GM12878 (cell line): ENCODE measurements at regions not wholly inside any gene's neighbourhood (a gene's known extent, or its start where the extent isn't known, plus 50 kb on each side); places are given as distances from the start of the nearest gene placed in this dataset.

Source experiments
- ATAC-seq: fragments of 200-7000 bp; cut with Tn5 transposase; 3 replicates; pipeline ENCODE4 v1.9.1; 2020; ENCODE audit warnings: mild to moderate bottlenecking, moderate library complexity
- BruUV-seq: library from RNA; stranded (reverse); fragments of 400-500 nt; replicated peaks from 2 replicates; lab custom pipeline; 2021; lab: Mats Ljungman, UMichigan
- CTCF ChIA-PET: fragments of 300-600 bp; sonication (Branson Sonifier 250); formaldehyde crosslinking; extraction: SDS; loops from one replicate; lab custom pipeline; 2021; ENCODE audit warnings: inconsistent platforms; lab: Yijun Ruan, JAX
- POLR2A ChIA-PET: fragments of 350-600 bp; formaldehyde crosslinking; extraction: SDS; loops from one replicate; lab custom pipeline; 2021; ENCODE audit warnings: inconsistent platforms; lab: Charles Lee
- RAD21 ChIA-PET: fragments of 300-600 bp; sonication (Branson Sonifier 250); formaldehyde crosslinking; loops from one replicate; lab custom pipeline; 2023; ENCODE audit warnings: antibody characterized with exemption; ENCODE audit not compliant: unreplicated experiment; lab: Charles Lee
- SMC1A ChIA-PET: fragments of 300-600 bp; sonication (Branson Sonifier 250); formaldehyde crosslinking; loops from one replicate; lab custom pipeline; 2023; ENCODE audit not compliant: unreplicated experiment, uncharacterized antibody; lab: Charles Lee
- DNase-seq: peaks from one replicate; pipeline ENCODE4 v3.0.0-alpha.2; 2011; ENCODE audit warnings: low read depth, low spot score
- FAIRE-seq: peaks from 3 replicates; lab custom pipeline; 2011; peaks lifted over from hg19 to GRCh38; lab: Jason Lieb, UNC
- H2AFZ ChIP-seq: 2 replicates; pipeline ENCODE4 v1.6.0; 2011; ENCODE audit warnings: low read depth, low read length, control low read depth; ENCODE audit not compliant: control insufficient read depth
- H3K27ac ChIP-seq: 2 replicates; pipeline ENCODE4 v1.5.1; 2011; ENCODE audit warnings: control low read depth; ENCODE audit not compliant: control insufficient read depth, insufficient read depth
- H3K27me3 ChIP-seq, 2 experiments: replicated peaks in 1 of 2; 2 replicates each; pipeline versions ENCODE4 v1.6.0 to v1.6.1; 2011; ENCODE audit warnings: low read length in 1 of 2; ENCODE audit not compliant: control insufficient read depth in 2 of 2, insufficient read depth in 2 of 2
- H3K36me3 ChIP-seq, 2 experiments: 2 replicates each; pipeline ENCODE4 v1.5.1; 2011; ENCODE audit warnings: low read length in 1 of 2; ENCODE audit not compliant: control insufficient read depth in 2 of 2, insufficient read depth in 2 of 2
- H3K4me1 ChIP-seq: 2 replicates; pipeline ENCODE4 v1.6.1; 2011; ENCODE audit warnings: mild to moderate bottlenecking, low read length, moderate library complexity, mixed read lengths; ENCODE audit not compliant: control insufficient read depth, insufficient read depth
- H3K4me2 ChIP-seq: 2 replicates; pipeline ENCODE4 v1.6.0; 2011; ENCODE audit warnings: control low read depth; ENCODE audit not compliant: control insufficient read depth, insufficient read depth
- H3K4me3 ChIP-seq: fragments of 200-600 bp; sonication (generic); 2 replicates; pipeline ENCODE4 v1.5.1; 2016
- H3K79me2 ChIP-seq: 2 replicates; pipeline ENCODE4 v1.6.0; 2011; ENCODE audit warnings: low read length; ENCODE audit not compliant: control insufficient read depth, insufficient read depth
- H3K9ac ChIP-seq: 2 replicates; pipeline ENCODE4 v1.8.0; 2011; ENCODE audit warnings: low read length, control low read depth, mixed read lengths; ENCODE audit not compliant: control insufficient read depth, insufficient read depth
- H3K9me3 ChIP-seq: replicated peaks from 3 replicates; pipeline ENCODE4 v1.5.1; 2011; ENCODE audit warnings: mild to moderate bottlenecking, low read length; ENCODE audit not compliant: control insufficient read depth, insufficient read depth
- H4K20me1 ChIP-seq: 2 replicates; pipeline ENCODE4 v1.6.0; 2011; ENCODE audit not compliant: control insufficient read depth, insufficient read depth
- IKZF2 ChIP-seq, 2 experiments: fragments of 450-650 bp; IDR thresholded peaks; 2 replicates each; pipeline ENCODE4 v1.6.1; 2017; ENCODE audit warnings: mild to moderate bottlenecking in 2 of 2, moderate library complexity in 2 of 2
- MTA2 ChIP-seq: fragments of 450-650 bp; IDR thresholded peaks from 2 replicates; pipeline ENCODE4 v1.6.1; 2016; ENCODE audit warnings: low read depth, mild to moderate bottlenecking, moderate library complexity
- MYC ChIP-seq: IDR thresholded peaks from 2 replicates; pipeline ENCODE4 v1.6.1; 2011; ENCODE audit warnings: mild to moderate bottlenecking, low read length, moderate library complexity, inconsistent platforms; ENCODE audit not compliant: insufficient read depth, insufficient replicate concordance, insufficient read length, severe bottlenecking
- NR2C1 ChIP-seq: fragments of 450-650 bp; IDR thresholded peaks from 2 replicates; pipeline ENCODE4 v1.6.1; 2017; ENCODE audit warnings: antibody characterized with exemption, mild to moderate bottlenecking, moderate library complexity
- SPI1 ChIP-seq: IDR thresholded peaks from 2 replicates; pipeline ENCODE4 v1.6.1; 2011; ENCODE audit warnings: low read depth, mild to moderate bottlenecking, low read length, moderate library complexity, borderline replicate concordance; ENCODE audit not compliant: insufficient read depth
- STAT1 ChIP-seq: fragments of 450-650 bp; conservative IDR thresholded peaks from 2 replicates; pipeline ENCODE4 v1.6.1; 2014; ENCODE audit warnings: antibody characterized with exemption, mild to moderate bottlenecking
- ZBTB33 ChIP-seq: fragments of 450-650 bp; IDR thresholded peaks from 2 replicates; pipeline ENCODE4 v1.6.1; 2017; ENCODE audit warnings: mild to moderate bottlenecking
- ZNF207 ChIP-seq: fragments of 450-650 bp; IDR thresholded peaks from 2 replicates; pipeline ENCODE4 v1.6.1; 2014; ENCODE audit warnings: antibody characterized with exemption, mild to moderate bottlenecking, borderline replicate concordance
- in situ Hi-C: fragments of 300-500 bp; cut with MboI; formaldehyde crosslinking; loops from 9 replicates; pipeline ENCODE4 v1.14.3; 2018; ENCODE audit warnings: mixed read lengths
- intact Hi-C: fragments of 100-400 bp; cut with micrococcal nuclease; formaldehyde crosslinking; loops from one replicate; pipeline ENCODE4 v1.14.2; 2022; ENCODE audit not compliant: unreplicated experiment
- TF ChIP-seq, protein P1 (sequence below): IDR thresholded peaks from 2 replicates; pipeline ENCODE4 v1.6.1; 2011; ENCODE audit warnings: low read depth, mild to moderate bottlenecking, low read length, moderate library complexity, borderline replicate concordance; ENCODE audit errors: extremely low read depth

DNA sequence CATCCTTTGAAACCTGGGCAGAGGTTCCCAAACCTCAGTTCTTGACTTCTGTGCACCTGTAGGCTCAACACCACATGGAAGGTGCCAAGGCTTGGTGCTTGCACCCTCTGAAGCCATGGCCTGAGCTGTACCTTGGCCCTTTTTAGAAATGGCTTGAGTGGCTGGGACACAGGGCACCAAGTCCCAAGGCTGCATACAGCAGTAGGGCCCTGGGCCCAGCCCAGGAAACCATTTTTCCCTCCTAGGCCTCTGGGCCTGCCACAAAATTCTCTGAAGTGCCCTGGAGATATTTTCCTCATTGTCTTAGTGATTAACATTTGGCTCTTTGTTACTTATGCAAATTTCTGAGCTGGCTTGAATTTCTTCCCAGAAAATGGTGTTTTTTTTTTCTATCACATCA, 65.6 kb upstream of the ACTRT2 start:
- no peak overlapping the region for H3K4me3 ChIP-seq
- in situ Hi-C loops, result no loop called here
- H3K27me3 ChIP-seq, result no peaks in the 10 kb centered on the region
- TF ChIP-seq, protein P1, sequence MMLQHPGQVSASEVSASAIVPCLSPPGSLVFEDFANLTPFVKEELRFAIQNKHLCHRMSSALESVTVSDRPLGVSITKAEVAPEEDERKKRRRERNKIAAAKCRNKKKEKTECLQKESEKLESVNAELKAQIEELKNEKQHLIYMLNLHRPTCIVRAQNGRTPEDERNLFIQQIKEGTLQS, result no peak
- TF ChIP-seq MTA2, result no peak
- TF ChIP-seq ZNF207, result no peak
- TF ChIP-seq SPI1, result no peak
- TF ChIP-seq ZBTB33, result no peak
- TF ChIP-seq MYC, result no peak
- no peak for TF ChIP-seq IKZF2 (IDR thresholded peaks at IDR 0.05)
- no peak for TF ChIP-seq NR2C1
- TF ChIP-seq STAT1, result no peak
- TF ChIP-seq, all 136 proteins: peak for 0
- ChIA-PET SMC1A (no interaction called here), POLR2A (no interaction called here), RAD21 (no interaction called here), CTCF (no interaction called here)
- no peaks in the 10 kb centered on the region for H3K79me2 ChIP-seq
- no peaks in the 10 kb centered on the region for H3K4me1 ChIP-seq
- H3K36me3 ChIP-seq, result no peaks in the 10 kb centered on the region
- no TSS peak for BruUV-seq
- no peaks in the 10 kb centered on the region; the same call in 2 of the 3 replicates for H3K9me3 ChIP-seq
- no peak overlapping the region for H3K9ac ChIP-seq
- no peak for DNase-seq
- FAIRE-seq, result no peak
- no peak for ATAC-seq
- no peaks in the 10 kb centered on the region for H4K20me1 ChIP-seq
- no peak overlapping the region for H3K27ac ChIP-seq
- no peak overlapping the region for H2AFZ ChIP-seq
- intact Hi-C loops, result no loop called here
- no peak overlapping the region for H3K4me2 ChIP-seq
